ENCODE measurements at regions not wholly inside any gene's neighbourhood (a gene's known extent, or its start where the extent isn't known, plus 50 kb on each side); places are given as distances from the start of the nearest gene placed in this dataset.

- TF ChIP-seq POLR2A (IDR thresholded peaks at IDR 0.05) (no peak), CTCF (IDR thresholded peaks at IDR 0.05) (no peak)
Measured at GRCh38 chr6:21777846-21778245, 184.3 kb downstream of the SOX4 start.

All from heart left ventricle (tissue), 13 donors.